ENCODE measurements at regions not wholly inside any gene's neighbourhood (a gene's known extent, or its start where the extent isn't known, plus 50 kb on each side); places are given as distances from the start of the nearest gene placed in this dataset.
A peak's percentile ranks its signal among the peaks of the same experiment; 100 is the strongest.

- Histone ChIP-seq H3K27ac (ENCODE audit: extremely low read depth, low read depth, low read length) (no peak overlapping the region), H3K9me3 (ENCODE audit: control insufficient read depth, insufficient read depth, low read depth, low read length) (no peaks in the 10 kb centered on the region), H3K4me3 (ENCODE audit: low read depth, low read length) (no peak overlapping the region), H3K36me3 (ENCODE audit: control insufficient read depth in 2 of 2, insufficient read depth in 1 of 2, low read length in 2 of 2) (no peaks in the 10 kb centered on the region), H3K4me1 (ENCODE audit: control insufficient read depth, insufficient read depth, low read length) (peaks cover 7% of the 10 kb centered on the region)
- CTCF ChIA-PET: interaction anchor here (0.6 kb wide), 1 partner anchor 312 kb away, joined by 3 read pairs; no protein-coding TSS in a partner anchor
- POLR2A ChIA-PET: no interaction called here
- TF ChIP-seq ZBTB26 (tag by site-specific recombination; optimal IDR thresholded peaks at IDR 0.05): no peak
- no peak for TF ChIP-seq ZNF530 (tag by site-specific recombination; IDR thresholded peaks at IDR 0.05; ENCODE audit: low read depth)
- no peak for TF ChIP-seq SCRT2 (tag by site-specific recombination; IDR thresholded peaks at IDR 0.05)
- peak; percentile 29; the same call in 1 of the 2 replicates for TF ChIP-seq WT1 (tag by site-specific recombination; IDR thresholded peaks at IDR 0.05)
- no peak for TF ChIP-seq ZNF169 (tag by site-specific recombination; IDR thresholded peaks at IDR 0.05)
- TF ChIP-seq ZNF580 (tag by site-specific recombination; IDR thresholded peaks at IDR 0.05): peak; percentile 75; the same call in 1 of the 2 replicates
- TF ChIP-seq GLIS1 (tag by site-specific recombination; IDR thresholded peaks at IDR 0.05): peak; percentile 52
- TF ChIP-seq PRDM4 (tag by site-specific recombination; IDR thresholded peaks at IDR 0.05): no peak
- TF ChIP-seq BCL11A (tag by site-specific recombination; IDR thresholded peaks at IDR 0.05; ENCODE audit: low read depth): peak; percentile 90
- no peak for TF ChIP-seq ZBTB20 (tag by site-specific recombination; IDR thresholded peaks at IDR 0.05)
- peak; percentile 78 for TF ChIP-seq FEZF1 (tag by site-specific recombination; IDR thresholded peaks at IDR 0.05)
- no peak for TF ChIP-seq ZNF335 (tag by site-specific recombination; conservative IDR thresholded peaks at IDR 0.05)
- no peak for TF ChIP-seq ZNF280D (tag by site-specific recombination; IDR thresholded peaks at IDR 0.05)
- no peak for TF ChIP-seq GLI4 (tag by site-specific recombination; IDR thresholded peaks at IDR 0.05)
- TF ChIP-seq ZNF112 (tag by site-specific recombination; IDR thresholded peaks at IDR 0.05): 0 out of 2 replicates have a peak, but pooled peaks have one; percentile 26
- peak; percentile 61; the same call in 1 of the 2 replicates for TF ChIP-seq KLF8 (tag by site-specific recombination; IDR thresholded peaks at IDR 0.05)
- no peak for TF ChIP-seq ZNF211 (tag by site-specific recombination; IDR thresholded peaks at IDR 0.05; ENCODE audit: low read depth)
- TF ChIP-seq ZNF391 (tag by site-specific recombination; IDR thresholded peaks at IDR 0.05; ENCODE audit: borderline replicate concordance, low read depth): no peak
- TF ChIP-seq ZNF114 (tag by site-specific recombination; IDR thresholded peaks at IDR 0.05): no peak
- 0 out of 2 replicates have a peak, but pooled peaks have one; percentile 40 for TF ChIP-seq BCL6B (tag by site-specific recombination; IDR thresholded peaks at IDR 0.05)
- peak; percentile 94 for TF ChIP-seq BCL11B (tag by site-specific recombination; IDR thresholded peaks at IDR 0.05; ENCODE audit: low read depth)
- TF ChIP-seq ZNF830 (tag by site-specific recombination; IDR thresholded peaks at IDR 0.05; ENCODE audit: low read depth): no peak
- TF ChIP-seq ZNF214 (tag by site-specific recombination; IDR thresholded peaks at IDR 0.05; ENCODE audit: borderline replicate concordance): no peak
- no peak for TF ChIP-seq ZNF157 (tag by site-specific recombination; IDR thresholded peaks at IDR 0.05)
- TF ChIP-seq SETDB1 (IDR thresholded peaks at IDR 0.05; ENCODE audit: insufficient read length, low read length): no peak
- TF ChIP-seq OSR2 (tag by site-specific recombination; IDR thresholded peaks at IDR 0.05): peak; percentile 77
- no peak for TF ChIP-seq GLIS2 (tag by site-specific recombination; IDR thresholded peaks at IDR 0.05)
- 0 out of 2 replicates have a peak, but pooled peaks have one; percentile 6 for TF ChIP-seq ZBTB11 (tag by site-specific recombination; conservative IDR thresholded peaks at IDR 0.05; ENCODE audit: low read depth)
Measured at GRCh38 chr1:164223378-164223777, 335.6 kb upstream of the PBX1 start.

All from HEK293 (cell line).